AG04449 (cell line): ENCODE measurements at regions not wholly inside any gene's neighbourhood (a gene's known extent, or its start where the extent isn't known, plus 50 kb on each side); places are given as distances from the start of the nearest gene placed in this dataset.

Source experiments
- CTCF ChIA-PET: fragments of 350-600 bp; formaldehyde crosslinking; extraction: SDS; loops from one replicate; lab custom pipeline; 2021; ENCODE audit warnings: antibody characterized with exemption; lab: Yijun Ruan, JAX
- POLR2A ChIA-PET: fragments of 400-600, 350-600 bp; formaldehyde crosslinking; extraction: SDS; loops from one replicate; lab custom pipeline; 2020; ENCODE audit warnings: antibody characterized with exemption, inconsistent platforms; lab: Yijun Ruan, JAX
- DNase-seq: peaks from one replicate; pipeline ENCODE4 v3.0.0-alpha.2; 2010; ENCODE audit warnings: low read depth, low spot score
- H3K4me3 ChIP-seq: 2 replicates; pipeline ENCODE4 v1.5.1; 2011; ENCODE audit warnings: low read depth, mild to moderate bottlenecking, control low read depth, low read length
- TF ChIP-seq, protein P1 (sequence below): IDR thresholded peaks from one replicate; pipeline ENCODE4 v1.5.1; 2011; ENCODE audit warnings: mild to moderate bottlenecking, moderate library complexity, low read length, control low read depth, inconsistent platforms; ENCODE audit not compliant: insufficient read depth; ENCODE audit errors: missing control alignments

DNA sequence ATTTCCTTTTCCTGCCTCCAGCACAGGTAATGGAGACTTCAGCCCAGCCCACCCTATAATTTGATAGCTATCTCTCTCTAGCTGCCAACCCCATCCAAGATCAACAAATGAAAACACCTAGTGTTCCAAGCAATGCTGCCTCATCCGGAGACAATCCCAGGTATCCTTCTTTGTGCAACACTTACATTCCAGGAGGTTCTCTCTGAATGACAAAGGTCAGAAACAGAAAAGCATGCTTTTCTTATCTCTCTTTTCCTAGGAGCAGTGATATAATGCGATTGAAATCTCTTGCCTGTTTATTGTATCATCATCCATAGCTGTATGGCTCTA is 699.3 kb downstream of the INHBA start:
- POLR2A ChIA-PET: interaction anchor here (0.6 kb wide), 1 partner anchor 24 kb away, joined by 3 read pairs; no protein-coding TSS in a partner anchor
- H3K4me3 ChIP-seq: no peak overlapping the region
- TF ChIP-seq, protein P1, sequence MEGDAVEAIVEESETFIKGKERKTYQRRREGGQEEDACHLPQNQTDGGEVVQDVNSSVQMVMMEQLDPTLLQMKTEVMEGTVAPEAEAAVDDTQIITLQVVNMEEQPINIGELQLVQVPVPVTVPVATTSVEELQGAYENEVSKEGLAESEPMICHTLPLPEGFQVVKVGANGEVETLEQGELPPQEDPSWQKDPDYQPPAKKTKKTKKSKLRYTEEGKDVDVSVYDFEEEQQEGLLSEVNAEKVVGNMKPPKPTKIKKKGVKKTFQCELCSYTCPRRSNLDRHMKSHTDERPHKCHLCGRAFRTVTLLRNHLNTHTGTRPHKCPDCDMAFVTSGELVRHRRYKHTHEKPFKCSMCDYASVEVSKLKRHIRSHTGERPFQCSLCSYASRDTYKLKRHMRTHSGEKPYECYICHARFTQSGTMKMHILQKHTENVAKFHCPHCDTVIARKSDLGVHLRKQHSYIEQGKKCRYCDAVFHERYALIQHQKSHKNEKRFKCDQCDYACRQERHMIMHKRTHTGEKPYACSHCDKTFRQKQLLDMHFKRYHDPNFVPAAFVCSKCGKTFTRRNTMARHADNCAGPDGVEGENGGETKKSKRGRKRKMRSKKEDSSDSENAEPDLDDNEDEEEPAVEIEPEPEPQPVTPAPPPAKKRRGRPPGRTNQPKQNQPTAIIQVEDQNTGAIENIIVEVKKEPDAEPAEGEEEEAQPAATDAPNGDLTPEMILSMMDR: no peak
- CTCF ChIA-PET: interaction anchor here (0.8 to 3.2 kb wide), 16 partner anchors 8 to 715 kb away, joined by 3 to 21 read pairs (median 4); partner anchors contain the start of gene INHBA
- no peak for DNase-seq

DNA sequence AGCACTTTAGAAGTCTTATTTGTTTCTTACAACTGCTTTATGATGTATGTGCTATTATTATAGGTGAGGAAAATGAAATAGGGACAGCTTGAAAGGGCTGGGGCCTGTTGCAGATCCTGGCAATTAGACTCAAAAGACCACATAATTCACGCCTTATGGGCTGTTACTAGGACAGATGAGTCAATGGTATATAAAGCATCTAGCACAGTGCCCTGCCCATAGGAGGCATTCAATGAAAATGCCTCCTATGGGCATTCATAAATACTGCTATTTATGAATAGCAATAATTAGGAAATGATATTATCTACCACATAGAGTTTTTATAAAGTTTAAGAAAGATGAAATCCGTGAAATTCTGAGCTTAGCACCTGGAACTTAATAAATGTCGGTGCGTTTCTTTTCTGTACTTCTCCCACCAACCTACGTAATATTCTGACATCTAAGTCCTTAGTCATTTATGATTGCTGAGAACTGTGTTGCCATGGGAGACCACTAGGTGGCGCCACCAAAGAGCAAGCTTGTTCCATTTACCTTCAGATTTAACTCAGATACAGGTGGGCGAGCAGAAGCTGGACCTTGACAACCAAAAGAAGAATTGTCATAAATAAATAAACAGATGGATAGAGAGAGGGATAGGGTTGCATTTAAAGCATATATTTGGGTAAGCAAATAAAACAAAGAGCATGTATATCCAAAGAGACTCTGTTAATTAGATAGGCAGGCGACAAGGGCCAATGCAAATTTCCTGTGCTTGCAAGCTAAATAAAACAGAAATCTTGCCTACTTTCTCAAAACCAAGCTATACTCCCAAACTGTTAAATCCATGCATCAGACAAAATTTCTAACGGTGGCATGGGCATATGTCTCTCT is 699.9 kb downstream of the INHBA start:
- TF ChIP-seq, protein P1: peak; percentile 58
- no peak for DNase-seq
- no peak overlapping the region for H3K4me3 ChIP-seq
- POLR2A ChIA-PET: interaction anchor here (0.6 kb wide), 1 partner anchor 24 kb away, joined by 3 read pairs; no protein-coding TSS in a partner anchor
- CTCF ChIA-PET: interaction anchor here (0.6 to 3.2 kb wide), 23 partner anchors 9 to 716 kb away, joined by 3 to 21 read pairs (median 4); partner anchors contain the start of gene INHBA

DNA sequence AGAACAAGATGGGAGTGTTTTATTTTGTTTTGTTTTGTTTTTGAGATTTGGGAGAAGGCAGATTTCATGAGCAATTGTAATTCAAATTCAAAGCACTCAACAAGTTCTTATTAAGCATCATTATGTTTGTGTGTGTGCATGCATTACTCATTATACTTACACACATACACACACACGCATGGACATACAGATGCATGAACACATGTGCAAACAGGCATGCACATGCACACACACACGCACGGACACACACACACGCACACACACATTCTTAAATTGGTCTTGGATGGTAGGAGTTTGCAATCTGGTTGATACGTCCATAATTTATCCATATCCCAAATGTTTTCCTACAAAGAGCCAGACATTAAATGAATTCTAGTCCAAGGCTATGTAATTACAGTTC is 702.8 kb downstream of the INHBA start:
- TF ChIP-seq, protein P1: no peak
- ChIA-PET POLR2A (no interaction called here), CTCF (interaction anchor here (0.7 kb wide), 1 partner anchor 230 kb away, joined by 3 read pairs; no protein-coding TSS in a partner anchor)
- H3K4me3 ChIP-seq: no peak overlapping the region
- no peak for DNase-seq

DNA sequence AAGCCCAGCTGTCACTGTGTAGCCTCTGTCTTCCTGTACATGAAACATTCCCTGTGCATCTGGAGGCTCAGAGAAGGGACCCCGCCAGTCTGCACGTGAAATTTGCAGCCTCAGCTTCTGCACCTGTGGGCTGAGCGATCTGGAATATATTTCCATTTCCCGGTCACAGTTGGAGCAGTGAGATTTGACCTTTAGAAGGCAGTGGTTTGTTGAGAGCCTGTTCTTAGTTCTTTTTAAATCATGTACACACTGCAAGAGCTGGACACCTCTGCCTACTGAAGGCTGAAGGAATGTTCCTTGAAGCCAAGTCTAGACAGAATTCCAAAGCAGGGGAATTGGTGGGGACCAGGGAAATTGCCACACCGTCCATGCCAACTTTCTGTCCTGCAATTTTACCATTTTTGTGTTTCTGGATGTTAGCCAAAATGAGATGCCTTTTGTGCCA is 706.6 kb downstream of the INHBA start:
- ChIA-PET POLR2A (no interaction called here), CTCF (interaction anchor here (1.0 kb wide), 1 partner anchor 15 kb away, joined by 3 read pairs; no protein-coding TSS in a partner anchor)
- TF ChIP-seq, protein P1: no peak
- H3K4me3 ChIP-seq: no peak overlapping the region
- DNase-seq: no peak

DNA sequence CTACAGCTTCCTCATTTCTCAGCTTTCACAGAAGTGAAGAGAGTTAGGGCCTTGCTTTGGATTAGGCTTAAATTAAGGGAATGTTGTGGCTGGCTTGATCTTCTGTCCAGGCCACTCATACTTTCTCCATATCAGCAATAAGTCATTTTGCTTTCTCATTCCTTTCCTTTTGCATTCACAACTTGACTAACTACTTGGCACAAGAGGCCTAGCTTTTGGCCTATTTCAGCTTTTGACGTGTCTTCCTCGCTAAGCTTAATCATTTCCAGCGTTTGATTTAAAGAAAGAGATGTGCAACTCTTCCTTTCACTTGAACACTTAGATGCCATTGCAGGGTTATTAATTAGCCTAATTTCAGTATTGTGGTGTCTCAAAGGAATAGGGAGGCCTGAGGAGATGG is 712.0 kb downstream of the INHBA start:
- H3K4me3 ChIP-seq: no peak overlapping the region
- CTCF ChIA-PET: interaction anchor here (3.0 kb wide), 1 partner anchor 12 kb away, joined by 18 read pairs; no protein-coding TSS in a partner anchor
- DNase-seq: no peak
- POLR2A ChIA-PET: no interaction called here
- TF ChIP-seq, protein P1: no peak

DNA sequence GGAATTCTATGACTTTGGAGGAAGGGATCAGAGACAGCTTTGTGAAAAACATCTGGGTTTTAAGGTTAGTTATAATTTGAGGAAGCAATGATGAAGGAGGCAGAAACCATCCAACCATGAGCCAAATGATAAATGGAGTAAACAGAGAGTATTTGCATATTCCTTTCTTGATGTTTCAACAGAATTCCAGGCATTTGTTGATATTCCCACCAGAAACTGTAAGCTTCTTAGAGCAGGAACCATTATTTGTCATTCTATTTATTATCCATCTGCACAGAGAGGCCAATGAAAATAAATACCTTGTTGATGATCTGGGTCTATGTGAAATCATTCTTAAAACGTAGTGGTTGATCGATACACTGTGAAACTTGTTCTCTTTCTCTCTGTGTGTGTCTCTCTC is 715.3 kb downstream of the INHBA start:
- TF ChIP-seq, protein P1: no peak
- ChIA-PET POLR2A (no interaction called here), CTCF (interaction anchor here (1.8 kb wide), 1 partner anchor 15 kb away, joined by 8 read pairs; no protein-coding TSS in a partner anchor)
- no peak for DNase-seq
- H3K4me3 ChIP-seq: no peak overlapping the region
